Natural killer cell (primary cell): ENCODE measurements at regions not wholly inside any gene's neighbourhood (a gene's known extent, or its start where the extent isn't known, plus 50 kb on each side); places are given as distances from the start of the nearest gene placed in this dataset.

ENCODE experiments used
- ATAC-seq, 3 donors: fragments of 150-1000 bp in 2 of 3; fragments of 200-7000 bp in 1 of 3; cut with Tn5 transposase; 1 replicate in 1 of 3; 2 replicates in 2 of 3; pipeline ENCODE4 v1.10.0; 2021; ENCODE audit warnings: mild to moderate bottlenecking in 2 of 3, moderate library complexity in 2 of 3
- DNase-seq, 2 donors: peaks; one replicate each; pipeline versions ENCODE4 v3.0.0 to v3.0.0-alpha.2; 2013 to 2021; ENCODE audit warnings: mixed read lengths in 1 of 2
- H3K27ac ChIP-seq: one replicate; pipeline ENCODE4 v1.5.1; 2013; ENCODE audit warnings: mild to moderate bottlenecking, low read length
- H3K27me3 ChIP-seq: one replicate; pipeline ENCODE4 v1.6.1; 2013; ENCODE audit warnings: low read length; ENCODE audit not compliant: control insufficient read depth, insufficient read depth
- H3K36me3 ChIP-seq: one replicate; pipeline ENCODE4 v1.6.1; 2013; ENCODE audit warnings: low read length; ENCODE audit not compliant: control insufficient read depth, insufficient read depth
- H3K4me1 ChIP-seq: one replicate; pipeline ENCODE4 v1.6.1; 2013; ENCODE audit warnings: low read length; ENCODE audit not compliant: control insufficient read depth, insufficient read depth
- H3K4me3 ChIP-seq: one replicate; pipeline ENCODE4 v1.5.1; 2013; ENCODE audit warnings: low read length
- H3K9me3 ChIP-seq: one replicate; pipeline ENCODE4 v1.6.1; 2013; ENCODE audit warnings: low read length; ENCODE audit not compliant: control insufficient read depth, insufficient read depth
- H3K27ac Mint-ChIP-seq, 2 donors: one replicate each; pipeline ENCODE4 v1.8.0; 2022; ENCODE audit warnings: mild to moderate bottlenecking in 2 of 2, mixed read lengths in 2 of 2, moderate library complexity in 1 of 2
- H3K27me3 Mint-ChIP-seq, 2 donors: one replicate each; pipeline ENCODE4 v1.8.0; 2022; ENCODE audit warnings: low read depth in 2 of 2, mixed read lengths in 2 of 2
- H3K36me3 Mint-ChIP-seq: one replicate; pipeline ENCODE4 v1.8.0; 2022; ENCODE audit warnings: mixed read lengths
- H3K4me1 Mint-ChIP-seq, 2 donors: one replicate each; pipeline ENCODE4 v1.8.0; 2022; ENCODE audit warnings: mixed read lengths in 2 of 2
- H3K4me3 Mint-ChIP-seq: one replicate; pipeline ENCODE4 v1.8.0; 2022; ENCODE audit warnings: mild to moderate bottlenecking, moderate library complexity, mixed read lengths
- H3K9me3 Mint-ChIP-seq, 2 donors: one replicate each; pipeline ENCODE4 v1.8.0; 2022; ENCODE audit warnings: mixed read lengths in 2 of 2
- CTCF ChIP-seq: fragments of 200-600 bp; IDR thresholded peaks from one replicate; pipeline ENCODE4 v1.8.0; 2022; ENCODE audit warnings: antibody characterized with exemption
- WGBS: methylation state at CpG from one replicate; pipeline ENCODE4 v1.1.7; 2013; ENCODE audit warnings: missing lambda C conversion rate; ENCODE audit not compliant: insufficient coverage; 5-methylcytosine and 5-hydroxymethylcytosine counted together
- intact Hi-C: fragments of 100-400 bp; cut with micrococcal nuclease; formaldehyde crosslinking; loops from one replicate; pipeline ENCODE4 v1.14.2; 2022

GRCh38 chr2:7497178-7497577 lies 580.0 kb downstream of the RNF144A start:
- intact Hi-C loops: no loop called here
- H3K9me3 ChIP-seq: no peaks in the 10 kb centered on the region
- Mint-ChIP-seq H3K27ac (peak overlapping the region in 1 of 2 donors; percentile 27), H3K9me3 (no peaks in the 10 kb centered on the region), H3K36me3 (peaks cover 6% of the 10 kb centered on the region), H3K4me3 (no peak overlapping the region), H3K4me1 (peaks cover 11 to 18% of the 10 kb centered on the region in 2 donors), H3K27me3 (peaks cover 10 to 15% of the 10 kb centered on the region in 2 donors)
- H3K36me3 ChIP-seq: no peaks in the 10 kb centered on the region
- DNase-seq (no peak), ATAC-seq (peak in 2 of 3 donors; percentile 63 to 81)
- 70% methylated on average over 4 of the region's 4 CpGs for WGBS
- no peak overlapping the region for H3K27ac ChIP-seq
- H3K4me1 ChIP-seq: peaks cover 2% of the 10 kb centered on the region
- H3K27me3 ChIP-seq: no peaks in the 10 kb centered on the region
- no peak overlapping the region for H3K4me3 ChIP-seq
- TF ChIP-seq CTCF: no peak

DNA sequence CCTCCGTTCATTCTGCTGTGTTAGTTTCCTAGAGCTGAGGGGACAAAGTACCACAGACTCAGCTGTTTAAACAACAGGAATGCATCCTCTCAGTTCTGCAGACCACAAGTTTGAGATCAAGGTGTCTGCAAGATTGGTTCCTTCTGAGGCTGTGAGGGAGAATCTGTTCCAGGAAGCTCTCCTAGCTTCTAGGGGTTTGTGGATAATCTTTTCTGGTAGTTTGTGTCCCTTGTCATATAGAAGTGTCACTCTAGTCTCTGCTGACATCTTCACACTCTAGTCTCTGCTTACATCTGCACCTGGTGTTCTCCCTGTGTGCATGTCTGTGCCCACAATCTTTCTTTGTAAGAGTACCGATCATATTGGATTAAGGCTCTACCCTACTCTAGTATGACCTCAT lies 581.8 kb downstream of the RNF144A start:
- ATAC-seq (no peak), DNase-seq (no peak)
- H3K27me3 Mint-ChIP-seq: peaks cover 10 to 15% of the 10 kb centered on the region in 2 donors
- peaks cover 11 to 18% of the 10 kb centered on the region in 2 donors for H3K4me1 Mint-ChIP-seq
- no peak overlapping the region for H3K27ac Mint-ChIP-seq
- no peaks in the 10 kb centered on the region for H3K9me3 ChIP-seq
- H3K36me3 ChIP-seq: no peaks in the 10 kb centered on the region
- H3K4me3 ChIP-seq: no peak overlapping the region
- 79% methylated on average over 2 of the region's 2 CpGs for WGBS
- H3K27me3 ChIP-seq: no peaks in the 10 kb centered on the region
- H3K27ac ChIP-seq: no peak overlapping the region
- TF ChIP-seq CTCF: no peak
- H3K4me3 Mint-ChIP-seq: no peak overlapping the region
- H3K9me3 Mint-ChIP-seq: no peaks in the 10 kb centered on the region
- peaks cover 2% of the 10 kb centered on the region for H3K4me1 ChIP-seq
- peaks cover 3% of the 10 kb centered on the region for H3K36me3 Mint-ChIP-seq
- intact Hi-C loops: no loop called here

DNA sequence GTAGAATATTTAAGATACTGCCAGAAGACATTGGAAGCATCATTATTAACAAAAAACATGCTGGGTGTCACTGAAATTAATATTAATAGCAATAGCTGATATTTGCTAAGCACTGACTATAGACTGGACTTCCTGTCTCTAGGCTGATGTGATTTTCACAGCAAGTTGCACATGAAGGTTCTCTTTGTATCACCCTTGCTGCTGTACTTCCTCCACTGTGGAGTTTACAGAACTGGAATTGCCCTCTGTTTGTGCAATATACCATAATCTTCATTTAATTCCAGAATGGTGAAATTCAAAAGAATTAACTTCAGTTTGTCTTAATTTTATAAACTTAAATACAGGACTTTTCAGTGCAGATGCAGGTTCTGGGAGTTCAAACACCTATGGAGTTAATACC lies 585.1 kb downstream of the RNF144A start:
- Mint-ChIP-seq H3K9me3 (no peaks in the 10 kb centered on the region), H3K27me3 (peaks cover 13 to 15% of the 10 kb centered on the region in 2 donors), H3K27ac (no peak overlapping the region), H3K4me1 (peaks cover 5 to 13% of the 10 kb centered on the region in 2 donors), H3K4me3 (no peak overlapping the region), H3K36me3 (no peaks in the 10 kb centered on the region)
- Histone ChIP-seq H3K27ac (no peak overlapping the region), H3K4me1 (peaks cover under 1% of the 10 kb centered on the region), H3K4me3 (no peak overlapping the region), H3K9me3 (no peaks in the 10 kb centered on the region), H3K36me3 (no peaks in the 10 kb centered on the region), H3K27me3 (no peaks in the 10 kb centered on the region)
- intact Hi-C loops: no loop called here
- DNase-seq (no peak), ATAC-seq (no peak)
- TF ChIP-seq CTCF: no peak

GRCh38 chr2:7508296-7508943 lies 591.2 kb downstream of the RNF144A start:
- 94% methylated on average over 3 of the region's 4 CpGs for WGBS
- no peaks in the 10 kb centered on the region for H3K36me3 ChIP-seq
- H3K27me3 ChIP-seq: no peaks in the 10 kb centered on the region
- H3K9me3 Mint-ChIP-seq: no peaks in the 10 kb centered on the region
- no peak overlapping the region for H3K4me3 Mint-ChIP-seq
- H3K36me3 Mint-ChIP-seq: no peaks in the 10 kb centered on the region
- DNase-seq (no peak), ATAC-seq (no peak)
- H3K4me1 Mint-ChIP-seq: no peaks in the 10 kb centered on the region
- no peak overlapping the region for H3K27ac ChIP-seq
- no peaks in the 10 kb centered on the region for H3K4me1 ChIP-seq
- H3K9me3 ChIP-seq: no peaks in the 10 kb centered on the region
- H3K27ac Mint-ChIP-seq: no peak overlapping the region
- TF ChIP-seq CTCF: no peak
- H3K27me3 Mint-ChIP-seq: peaks cover 0 to 3% of the 10 kb centered on the region in 2 donors
- no peak overlapping the region for H3K4me3 ChIP-seq
- intact Hi-C loops: no loop called here
